K562 (cell line): ENCODE measurements at regions not wholly inside any gene's neighbourhood (a gene's known extent, or its start where the extent isn't known, plus 50 kb on each side); places are given as distances from the start of the nearest gene placed in this dataset.

ENCODE experiments used
- ATAC-seq: fragments of 200-7000 bp; cut with Tn5 transposase; 3 replicates; pipeline ENCODE4 v1.9.1; 2020; ENCODE audit warnings: moderate library complexity
- BruUV-seq: library from RNA; stranded (reverse); fragments of 400-500 nt; replicated peaks from 2 replicates; lab custom pipeline; 2021; lab: Mats Ljungman, UMichigan
- CTCF ChIA-PET: fragments of 300-600 bp; formaldehyde crosslinking; extraction: SDS; loops from one replicate; lab custom pipeline; 2021; ENCODE audit warnings: low intra/inter-chr PET ratio; lab: Yijun Ruan, JAX
- POLR2A ChIA-PET: fragments of 300-600, 350-650 bp; sonication (Branson Sonifier 250); formaldehyde crosslinking; extraction: SDS; loops from one replicate; lab custom pipeline; 2021; ENCODE audit warnings: antibody characterized with exemption, inconsistent platforms; lab: Yijun Ruan, JAX
- DNase-seq, 4 experiments: peaks; one replicate each; pipeline versions ENCODE4 v3.0.0 to v3.0.0-alpha.2; 2011 to 2018; ENCODE audit warnings: low spot score in 3 of 4, mixed read lengths in 3 of 4; ENCODE audit errors: extremely low read depth in 1 of 4
- FAIRE-seq: peaks from 2 replicates; lab custom pipeline; 2011; peaks lifted over from hg19 to GRCh38; lab: Jason Lieb, UNC
- H2AFZ ChIP-seq: 2 replicates; pipeline ENCODE4 v1.6.0; 2011; ENCODE audit warnings: low read depth, low read length, control low read depth, inconsistent platforms
- H3K27ac ChIP-seq: fragments of 200-600 bp; 3 replicates; pipeline ENCODE4 v1.8.0; 2011; ENCODE audit warnings: low read depth, mild to moderate bottlenecking, control low read depth, inconsistent platforms, low read length, moderate library complexity, mixed read lengths; ENCODE audit errors: extremely low read depth
- H3K27me3 ChIP-seq, 2 experiments: fragments of 300-600 bp in 1 of 2; 2 replicates in 1 of 2; 3 replicates in 1 of 2; pipeline versions ENCODE4 v1.6.0 to v1.8.0; 2011; ENCODE audit warnings: inconsistent platforms in 2 of 2, low read length in 2 of 2, mild to moderate bottlenecking in 1 of 2, mixed read lengths in 1 of 2, moderate library complexity in 1 of 2; ENCODE audit not compliant: control insufficient read depth in 2 of 2, insufficient read depth in 2 of 2
- H3K36me3 ChIP-seq: fragments of 300-600 bp; 3 replicates; pipeline ENCODE4 v1.8.0; 2011; ENCODE audit warnings: mild to moderate bottlenecking, low read length, inconsistent platforms; ENCODE audit not compliant: control insufficient read depth, insufficient read depth
- H3K4me1 ChIP-seq, 2 experiments: fragments of 200-600 bp in 1 of 2; replicated peaks in 1 of 2; 2 replicates in 1 of 2; 3 replicates in 1 of 2; pipeline versions ENCODE4 v1.5.1 to v1.8.0; 2011; ENCODE audit warnings: inconsistent platforms in 2 of 2, low read length in 2 of 2, mild to moderate bottlenecking in 1 of 2, mixed read lengths in 1 of 2, moderate library complexity in 1 of 2; ENCODE audit not compliant: control insufficient read depth in 2 of 2, insufficient read depth in 2 of 2
- H3K4me2 ChIP-seq: 2 replicates; pipeline ENCODE4 v1.6.1; 2011; ENCODE audit warnings: low read length, control low read depth, inconsistent platforms, mixed read lengths; ENCODE audit not compliant: insufficient read depth
- H3K4me3 ChIP-seq: fragments of 200-600 bp; sonication (generic), shearing (Covaris generic); 2 replicates; pipeline ENCODE4 v1.5.1; 2016; ENCODE audit warnings: control low read depth, inconsistent platforms
- H3K79me2 ChIP-seq: fragments of 200-600 bp; 3 replicates; pipeline ENCODE4 v1.8.0; 2011; ENCODE audit warnings: low read length, inconsistent platforms; ENCODE audit not compliant: control insufficient read depth, insufficient read depth
- H3K9ac ChIP-seq, 2 experiments: 2 replicates each; pipeline versions ENCODE4 v1.6.0 to v1.6.1; 2011; ENCODE audit warnings: low read depth in 2 of 2, low read length in 2 of 2, control low read depth in 1 of 2, inconsistent platforms in 1 of 2, mild to moderate bottlenecking in 1 of 2, mixed read lengths in 1 of 2; ENCODE audit not compliant: insufficient read depth in 1 of 2
- H3K9me1 ChIP-seq: one replicate; pipeline ENCODE4 v1.6.0; 2011; ENCODE audit warnings: inconsistent platforms, mild to moderate bottlenecking, low read length, moderate library complexity; ENCODE audit not compliant: control insufficient read depth, insufficient read depth
- H3K9me3 ChIP-seq: replicated peaks from 2 replicates; pipeline ENCODE4 v1.5.1; 2011; ENCODE audit warnings: low read depth, low read length, inconsistent platforms; ENCODE audit not compliant: control insufficient read depth, insufficient read depth
- H4K20me1 ChIP-seq: replicated peaks from 2 replicates; pipeline ENCODE4 v1.6.1; 2011; ENCODE audit warnings: low read length, inconsistent platforms, mixed read lengths; ENCODE audit not compliant: control insufficient read depth, insufficient read depth
- ERF ChIP-seq: fragments of 450-650 bp; formaldehyde crosslinking; IDR thresholded peaks from 2 replicates; pipeline ENCODE4 v1.4.0; 2020; ENCODE audit warnings: mild to moderate bottlenecking, mixed read lengths
- POLR2AphosphoS2 ChIP-seq: IDR thresholded peaks from 2 replicates; pipeline ENCODE4 v1.6.1; 2012; ENCODE audit warnings: low read length, improper control_type of control experiment
- RUNX1 ChIP-seq: sonication (generic); IDR thresholded peaks from 2 replicates; pipeline ENCODE4 v1.6.1; 2016; ENCODE audit warnings: antibody characterized with exemption, low read depth
- ZNF282 ChIP-seq: sonication (generic); formaldehyde crosslinking; IDR thresholded peaks from 2 replicates; pipeline ENCODE4 v1.8.1; 2023; ENCODE audit warnings: missing genetic modification reagents
- WGBS: fragments of 100-300 bp; shearing (Covaris generic); methylation state at CpG from one replicate; pipeline ENCODE4 v1.1.6; 2016; ENCODE audit warnings: low coverage, mixed read lengths; ENCODE audit not compliant: insufficient coverage; ENCODE audit errors: missing lambda C conversion rate; 5-methylcytosine and 5-hydroxymethylcytosine counted together
- in situ Hi-C: fragments of 300-500 bp; cut with MboI; formaldehyde crosslinking; loops from 4 replicates; pipeline ENCODE4 v1.15.0; 2018; ENCODE audit warnings: inconsistent platforms, mixed read lengths
- intact Hi-C: fragments of 100-400 bp; cut with micrococcal nuclease; formaldehyde crosslinking; loops from 2 replicates; pipeline ENCODE4 v1.14.2; 2022
- TF ChIP-seq, protein P1 (sequence below): fragments of 450-650 bp; IDR thresholded peaks from 2 replicates; pipeline ENCODE4 v1.6.1; 2016; ENCODE audit warnings: mild to moderate bottlenecking, moderate library complexity

- no peak for FAIRE-seq
- CTCF ChIA-PET, result no interaction called here
These were observed 174.4 kb downstream of the DSEL start for GRCh38 chr18:67342159-67342558.

More at GRCh38 chr18:67342159-67342558, 174.4 kb downstream of the DSEL start:
- no TSS peak for BruUV-seq
- intact Hi-C loops, result no loop called here
- H3K27ac ChIP-seq, result no peak overlapping the region
- no peaks in the 10 kb centered on the region for H3K9me1 ChIP-seq
- DNase-seq (no peak), ATAC-seq (no peak)
- H3K79me2 ChIP-seq, result no peaks in the 10 kb centered on the region
- H3K9me3 ChIP-seq, result no peaks in the 10 kb centered on the region
- POLR2A ChIA-PET, result no interaction called here
- H3K4me1 ChIP-seq, result no peaks in the 10 kb centered on the region
- no peaks in the 10 kb centered on the region for H3K27me3 ChIP-seq
- TF ChIP-seq, protein P1, sequence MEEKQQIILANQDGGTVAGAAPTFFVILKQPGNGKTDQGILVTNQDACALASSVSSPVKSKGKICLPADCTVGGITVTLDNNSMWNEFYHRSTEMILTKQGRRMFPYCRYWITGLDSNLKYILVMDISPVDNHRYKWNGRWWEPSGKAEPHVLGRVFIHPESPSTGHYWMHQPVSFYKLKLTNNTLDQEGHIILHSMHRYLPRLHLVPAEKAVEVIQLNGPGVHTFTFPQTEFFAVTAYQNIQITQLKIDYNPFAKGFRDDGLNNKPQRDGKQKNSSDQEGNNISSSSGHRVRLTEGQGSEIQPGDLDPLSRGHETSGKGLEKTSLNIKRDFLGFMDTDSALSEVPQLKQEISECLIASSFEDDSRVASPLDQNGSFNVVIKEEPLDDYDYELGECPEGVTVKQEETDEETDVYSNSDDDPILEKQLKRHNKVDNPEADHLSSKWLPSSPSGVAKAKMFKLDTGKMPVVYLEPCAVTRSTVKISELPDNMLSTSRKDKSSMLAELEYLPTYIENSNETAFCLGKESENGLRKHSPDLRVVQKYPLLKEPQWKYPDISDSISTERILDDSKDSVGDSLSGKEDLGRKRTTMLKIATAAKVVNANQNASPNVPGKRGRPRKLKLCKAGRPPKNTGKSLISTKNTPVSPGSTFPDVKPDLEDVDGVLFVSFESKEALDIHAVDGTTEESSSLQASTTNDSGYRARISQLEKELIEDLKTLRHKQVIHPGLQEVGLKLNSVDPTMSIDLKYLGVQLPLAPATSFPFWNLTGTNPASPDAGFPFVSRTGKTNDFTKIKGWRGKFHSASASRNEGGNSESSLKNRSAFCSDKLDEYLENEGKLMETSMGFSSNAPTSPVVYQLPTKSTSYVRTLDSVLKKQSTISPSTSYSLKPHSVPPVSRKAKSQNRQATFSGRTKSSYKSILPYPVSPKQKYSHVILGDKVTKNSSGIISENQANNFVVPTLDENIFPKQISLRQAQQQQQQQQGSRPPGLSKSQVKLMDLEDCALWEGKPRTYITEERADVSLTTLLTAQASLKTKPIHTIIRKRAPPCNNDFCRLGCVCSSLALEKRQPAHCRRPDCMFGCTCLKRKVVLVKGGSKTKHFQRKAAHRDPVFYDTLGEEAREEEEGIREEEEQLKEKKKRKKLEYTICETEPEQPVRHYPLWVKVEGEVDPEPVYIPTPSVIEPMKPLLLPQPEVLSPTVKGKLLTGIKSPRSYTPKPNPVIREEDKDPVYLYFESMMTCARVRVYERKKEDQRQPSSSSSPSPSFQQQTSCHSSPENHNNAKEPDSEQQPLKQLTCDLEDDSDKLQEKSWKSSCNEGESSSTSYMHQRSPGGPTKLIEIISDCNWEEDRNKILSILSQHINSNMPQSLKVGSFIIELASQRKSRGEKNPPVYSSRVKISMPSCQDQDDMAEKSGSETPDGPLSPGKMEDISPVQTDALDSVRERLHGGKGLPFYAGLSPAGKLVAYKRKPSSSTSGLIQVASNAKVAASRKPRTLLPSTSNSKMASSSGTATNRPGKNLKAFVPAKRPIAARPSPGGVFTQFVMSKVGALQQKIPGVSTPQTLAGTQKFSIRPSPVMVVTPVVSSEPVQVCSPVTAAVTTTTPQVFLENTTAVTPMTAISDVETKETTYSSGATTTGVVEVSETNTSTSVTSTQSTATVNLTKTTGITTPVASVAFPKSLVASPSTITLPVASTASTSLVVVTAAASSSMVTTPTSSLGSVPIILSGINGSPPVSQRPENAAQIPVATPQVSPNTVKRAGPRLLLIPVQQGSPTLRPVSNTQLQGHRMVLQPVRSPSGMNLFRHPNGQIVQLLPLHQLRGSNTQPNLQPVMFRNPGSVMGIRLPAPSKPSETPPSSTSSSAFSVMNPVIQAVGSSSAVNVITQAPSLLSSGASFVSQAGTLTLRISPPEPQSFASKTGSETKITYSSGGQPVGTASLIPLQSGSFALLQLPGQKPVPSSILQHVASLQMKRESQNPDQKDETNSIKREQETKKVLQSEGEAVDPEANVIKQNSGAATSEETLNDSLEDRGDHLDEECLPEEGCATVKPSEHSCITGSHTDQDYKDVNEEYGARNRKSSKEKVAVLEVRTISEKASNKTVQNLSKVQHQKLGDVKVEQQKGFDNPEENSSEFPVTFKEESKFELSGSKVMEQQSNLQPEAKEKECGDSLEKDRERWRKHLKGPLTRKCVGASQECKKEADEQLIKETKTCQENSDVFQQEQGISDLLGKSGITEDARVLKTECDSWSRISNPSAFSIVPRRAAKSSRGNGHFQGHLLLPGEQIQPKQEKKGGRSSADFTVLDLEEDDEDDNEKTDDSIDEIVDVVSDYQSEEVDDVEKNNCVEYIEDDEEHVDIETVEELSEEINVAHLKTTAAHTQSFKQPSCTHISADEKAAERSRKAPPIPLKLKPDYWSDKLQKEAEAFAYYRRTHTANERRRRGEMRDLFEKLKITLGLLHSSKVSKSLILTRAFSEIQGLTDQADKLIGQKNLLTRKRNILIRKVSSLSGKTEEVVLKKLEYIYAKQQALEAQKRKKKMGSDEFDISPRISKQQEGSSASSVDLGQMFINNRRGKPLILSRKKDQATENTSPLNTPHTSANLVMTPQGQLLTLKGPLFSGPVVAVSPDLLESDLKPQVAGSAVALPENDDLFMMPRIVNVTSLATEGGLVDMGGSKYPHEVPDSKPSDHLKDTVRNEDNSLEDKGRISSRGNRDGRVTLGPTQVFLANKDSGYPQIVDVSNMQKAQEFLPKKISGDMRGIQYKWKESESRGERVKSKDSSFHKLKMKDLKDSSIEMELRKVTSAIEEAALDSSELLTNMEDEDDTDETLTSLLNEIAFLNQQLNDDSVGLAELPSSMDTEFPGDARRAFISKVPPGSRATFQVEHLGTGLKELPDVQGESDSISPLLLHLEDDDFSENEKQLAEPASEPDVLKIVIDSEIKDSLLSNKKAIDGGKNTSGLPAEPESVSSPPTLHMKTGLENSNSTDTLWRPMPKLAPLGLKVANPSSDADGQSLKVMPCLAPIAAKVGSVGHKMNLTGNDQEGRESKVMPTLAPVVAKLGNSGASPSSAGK, result no peak
- TF ChIP-seq ERF (no peak), RUNX1 (no peak), POLR2AphosphoS2 (no peak), ZNF282 (CRISPR knock-in tag) (no peak)
- no peak overlapping the region for H3K4me3 ChIP-seq
- in situ Hi-C loops, result no loop called here
- H2AFZ ChIP-seq, result no peak overlapping the region
- H3K36me3 ChIP-seq, result no peaks in the 10 kb centered on the region
- H3K4me2 ChIP-seq, result no peak overlapping the region
- no peaks in the 10 kb centered on the region for H4K20me1 ChIP-seq
- H3K9ac ChIP-seq, result no peak overlapping the region
- 0% methylated on average over 2 of the region's 2 CpGs for whole genome bisulfite sequencing
